Fibroblast of the aortic adventitia (primary cell): ENCODE measurements at regions not wholly inside any gene's neighbourhood (a gene's known extent, or its start where the extent isn't known, plus 50 kb on each side); places are given as distances from the start of the nearest gene placed in this dataset.

Experiments
- DNase-seq: peaks from one replicate; pipeline ENCODE4 v3.0.0-alpha.2; 2010; ENCODE audit warnings: low read depth
- H3K4me3 ChIP-seq: 2 replicates; pipeline ENCODE4 v1.5.1; 2011; ENCODE audit warnings: low read depth, mild to moderate bottlenecking, control low read depth, low read length, moderate library complexity
- CTCF ChIP-seq: IDR thresholded peaks from 2 replicates; pipeline ENCODE4 v1.5.1; 2011; ENCODE audit warnings: mild to moderate bottlenecking, low read length, control low read depth, inconsistent platforms; ENCODE audit not compliant: insufficient read depth

- no peak for TF ChIP-seq CTCF
- DNase-seq, result no peak
- no peak overlapping the region for H3K4me3 ChIP-seq
These were observed 73.7 kb upstream of the NECTIN1 start for GRCh38 chr11:119802670-119803069.

DNA sequence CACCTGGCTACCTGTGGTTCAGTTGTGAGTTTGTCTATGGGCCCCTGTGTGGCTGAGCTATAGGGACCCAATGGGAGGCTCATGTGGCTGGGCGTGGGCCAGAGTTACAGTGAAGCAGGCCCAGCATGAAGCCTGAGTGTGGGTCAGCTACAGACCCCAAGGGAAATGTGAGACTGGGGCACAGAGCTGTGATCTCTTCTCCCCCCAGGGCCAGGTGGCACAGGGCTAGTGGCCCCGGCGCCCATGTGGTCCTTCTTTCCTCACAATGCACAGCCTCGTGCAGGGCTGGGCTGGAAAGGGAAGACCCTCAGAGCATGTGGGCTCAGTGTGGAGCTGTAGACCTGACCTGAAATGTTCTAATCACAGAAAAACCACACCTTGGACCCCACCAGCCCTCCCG, 71.6 kb upstream of the NECTIN1 start:
- no peak for DNase-seq
- TF ChIP-seq CTCF, result no peak
- H3K4me3 ChIP-seq, result no peak overlapping the region

- no peak for DNase-seq
- no peak for TF ChIP-seq CTCF
- H3K4me3 ChIP-seq, result no peak overlapping the region
These were observed 71.2 kb upstream of the NECTIN1 start for GRCh38 chr11:119800171-119800570.

DNA sequence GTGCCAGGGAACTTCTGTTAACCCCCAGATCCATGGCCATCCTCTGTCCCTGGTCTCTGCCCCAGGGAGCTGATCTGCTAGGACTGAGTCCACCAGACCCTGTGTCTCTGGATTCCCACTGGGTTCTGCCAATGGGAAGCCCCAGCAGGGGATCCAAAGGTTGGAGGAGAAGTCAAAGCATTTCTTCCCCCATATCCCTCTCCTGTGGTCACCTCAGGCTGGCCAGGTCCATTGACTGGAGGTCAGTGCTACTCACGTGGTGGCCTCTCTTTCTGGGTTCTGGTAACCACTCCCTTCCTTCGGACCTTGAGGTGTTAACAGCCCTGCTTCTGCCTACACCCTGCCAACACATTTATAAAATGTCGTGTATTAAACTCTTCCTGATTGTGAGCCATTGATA, 69.7 kb upstream of the NECTIN1 start:
- DNase-seq, result no peak
- TF ChIP-seq CTCF, result no peak
- no peak overlapping the region for H3K4me3 ChIP-seq

DNA sequence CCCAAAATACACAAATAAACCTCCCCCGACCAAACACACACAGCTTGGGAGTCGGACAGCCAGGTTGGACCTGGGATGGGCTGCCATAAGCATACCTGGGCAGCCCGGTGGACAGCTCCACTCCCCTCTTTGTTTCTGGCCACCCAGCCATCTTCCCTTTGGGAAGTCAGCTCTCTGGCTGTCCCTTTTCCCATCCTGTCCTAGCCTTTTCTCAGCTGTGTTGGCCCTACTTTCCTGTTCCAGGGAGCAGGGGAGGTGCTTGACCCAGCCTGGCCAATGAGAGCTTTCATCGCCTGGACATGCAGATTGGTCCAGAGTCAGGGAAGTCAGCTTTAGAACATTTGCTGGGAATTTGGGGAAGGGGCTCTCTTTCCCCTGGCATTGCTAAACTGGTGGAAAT, 68.7 kb upstream of the NECTIN1 start:
- DNase-seq, result no peak
- TF ChIP-seq CTCF, result no peak
- no peak overlapping the region for H3K4me3 ChIP-seq

GRCh38 chr11:119797123-119797611, 68.2 kb upstream of the NECTIN1 start:
- no peak for TF ChIP-seq CTCF
- H3K4me3 ChIP-seq, result no peak overlapping the region
- no peak for DNase-seq

DNA sequence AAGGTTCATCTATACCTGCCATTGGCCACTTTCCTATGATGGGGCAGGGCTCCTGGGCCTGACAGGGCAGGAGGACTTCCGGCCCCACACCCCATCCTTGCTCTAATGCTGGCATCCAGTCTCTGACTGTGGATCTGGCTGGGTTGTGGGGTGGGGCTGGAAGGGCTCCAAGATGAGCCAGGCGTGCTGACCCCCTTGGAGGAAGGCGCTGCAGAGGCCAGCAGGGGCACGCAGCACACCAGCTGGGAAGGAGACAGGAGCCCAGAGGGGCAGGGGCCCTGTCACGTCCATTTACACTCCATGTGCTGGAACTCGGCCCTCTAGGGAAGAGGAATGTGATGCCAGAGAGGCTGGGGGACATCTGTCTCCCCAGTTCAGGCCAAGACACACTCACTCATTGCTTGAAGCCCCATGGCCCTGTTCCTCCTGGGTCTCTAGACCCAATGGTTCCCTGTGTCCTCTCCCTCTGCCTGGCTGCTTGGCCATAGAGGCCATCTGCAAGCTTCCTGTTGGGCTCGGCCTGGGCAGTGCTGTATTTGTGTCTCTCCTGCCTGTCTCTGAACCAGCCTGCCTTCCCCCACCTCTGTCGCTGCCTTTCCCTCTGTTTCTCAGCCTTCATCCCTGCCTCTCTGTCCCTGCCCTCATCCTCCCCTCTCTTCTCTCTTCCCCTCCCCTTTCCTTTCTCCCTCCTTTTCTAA, 67.5 kb upstream of the NECTIN1 start:
- H3K4me3 ChIP-seq, result no peak overlapping the region
- no peak for DNase-seq
- no peak for TF ChIP-seq CTCF
